GM18507 (cell line): ENCODE measurements at regions not wholly inside any gene's neighbourhood (a gene's known extent, or its start where the extent isn't known, plus 50 kb on each side); places are given as distances from the start of the nearest gene placed in this dataset.
"Not testable (repeated sequence)": the region's sequence is repeated elsewhere in the genome, so short reads cannot be mapped to it uniquely, and the experiment has no call there.

ENCODE experiments used
- DNase-seq: peaks from one replicate; pipeline ENCODE4 v3.0.0; 2011; ENCODE audit warnings: low read depth; ENCODE audit not compliant: insufficient read length; ENCODE audit errors: extremely low spot score
- FAIRE-seq: peaks from 2 replicates; lab custom pipeline; 2011; peaks lifted over from hg19 to GRCh38; lab: Jason Lieb, UNC

DNA sequence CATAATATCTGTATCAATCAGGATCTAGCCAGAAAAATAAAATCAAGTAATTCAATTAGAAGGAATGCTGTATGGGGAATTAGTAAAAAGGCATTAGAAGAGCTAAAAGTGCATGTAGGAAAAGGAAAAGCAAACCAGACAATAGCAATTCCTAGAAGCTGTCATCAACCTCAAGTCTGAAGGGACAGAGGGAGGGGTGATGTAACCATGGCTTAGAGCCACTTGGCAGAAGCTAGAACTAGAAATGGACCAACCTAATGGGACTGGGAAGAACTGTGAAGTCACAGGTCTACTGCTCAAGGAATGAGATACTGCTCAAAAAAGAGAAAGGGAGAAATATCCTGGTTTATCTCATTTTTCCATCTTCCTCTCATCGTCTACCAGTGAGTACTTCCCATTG, 590.7 kb upstream of the SGO1 start:
- FAIRE-seq = no peak
- DNase-seq = no peak

DNA sequence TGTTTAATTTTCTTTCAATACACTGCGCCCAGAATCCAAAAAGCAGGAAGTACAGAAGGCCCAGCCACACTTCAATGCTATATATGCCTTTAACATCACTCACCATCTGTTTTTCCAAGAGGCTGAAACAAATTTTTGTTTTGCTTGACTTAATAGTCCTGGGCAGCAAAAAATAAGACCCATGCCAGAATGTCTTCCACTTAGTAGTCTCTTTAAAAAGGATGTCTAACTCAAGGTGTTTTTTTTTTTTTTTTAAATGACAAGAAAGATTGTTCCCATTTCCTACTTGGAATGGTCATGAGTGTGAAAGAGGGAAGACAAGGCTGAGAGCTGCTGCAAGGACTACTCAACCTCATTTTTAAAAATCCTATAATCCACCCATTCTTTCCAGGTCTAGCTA, 590.3 kb upstream of the SGO1 start:
- FAIRE-seq = no peak
- no peak for DNase-seq

DNA sequence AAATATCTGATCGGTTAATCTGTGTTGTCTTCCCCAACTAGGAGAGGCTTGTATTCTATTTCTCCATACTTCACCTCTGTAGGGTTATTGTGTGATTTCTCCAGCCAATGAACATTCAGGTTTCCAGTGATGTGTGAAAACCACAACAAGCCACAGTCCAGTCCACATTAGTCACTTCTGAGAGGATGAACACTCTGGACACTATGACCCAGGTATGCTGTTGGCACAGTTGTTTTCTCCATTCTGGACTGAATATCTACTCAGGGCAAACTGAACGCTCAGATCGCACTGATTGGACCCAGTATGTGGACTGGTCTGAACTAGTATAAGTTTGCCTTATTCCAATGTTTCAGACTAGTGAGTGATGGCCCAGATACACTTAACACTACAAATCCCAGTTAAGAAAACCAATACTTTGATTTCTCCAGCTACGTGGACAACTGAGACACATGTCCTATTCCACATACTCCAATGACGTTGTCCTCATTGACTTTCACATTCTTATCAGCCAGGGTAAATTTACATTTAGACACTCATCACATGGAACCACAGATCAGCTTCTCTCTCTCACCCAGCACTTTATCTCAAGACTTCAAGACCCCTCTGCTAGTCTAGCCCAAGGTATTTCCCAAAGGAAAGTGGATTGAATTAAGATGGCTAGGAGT, 587.4 kb upstream of the SGO1 start:
- DNase-seq (no peak), FAIRE-seq (no peak)

DNA sequence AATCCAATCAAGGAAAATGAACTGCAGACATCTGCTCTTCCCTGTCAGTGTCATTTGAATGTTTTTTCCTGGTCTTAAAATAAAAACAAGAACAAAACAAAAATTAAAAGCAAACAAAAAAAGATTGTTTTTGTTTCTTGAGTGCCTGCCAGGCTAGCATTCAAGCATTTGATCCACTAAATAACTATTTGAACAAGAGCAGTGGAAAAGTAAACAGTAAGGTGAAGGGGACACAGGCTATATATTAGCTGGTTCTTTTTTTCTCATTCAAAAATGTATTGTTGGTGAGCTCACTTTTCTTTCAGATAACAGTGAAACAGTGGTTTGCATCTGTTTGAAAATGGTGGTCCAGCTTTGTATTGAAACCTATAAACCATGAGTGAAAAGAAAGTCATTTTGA, 586.9 kb upstream of the SGO1 start:
- DNase-seq (no peak), FAIRE-seq (no peak)

DNA sequence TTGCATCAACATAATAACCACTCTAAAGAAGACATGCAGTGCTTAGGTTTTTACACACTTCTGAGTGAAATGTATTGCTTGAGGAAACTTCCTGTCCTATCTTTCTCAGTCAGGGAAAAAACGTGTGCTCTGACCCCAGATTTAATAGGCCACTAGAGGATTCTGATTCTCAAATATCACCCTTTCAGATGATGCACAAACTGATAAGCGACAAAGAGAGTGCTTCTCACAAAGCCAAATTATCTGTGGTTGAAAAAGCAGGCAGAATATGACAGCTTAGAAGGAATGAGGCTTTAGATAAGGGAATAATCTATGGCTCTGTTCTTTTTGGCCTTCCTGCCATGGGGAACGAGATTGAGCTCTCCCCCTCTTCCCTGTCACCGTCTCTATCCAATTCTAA, 583.4 kb upstream of the SGO1 start:
- no peak for DNase-seq
- FAIRE-seq = no peak

DNA sequence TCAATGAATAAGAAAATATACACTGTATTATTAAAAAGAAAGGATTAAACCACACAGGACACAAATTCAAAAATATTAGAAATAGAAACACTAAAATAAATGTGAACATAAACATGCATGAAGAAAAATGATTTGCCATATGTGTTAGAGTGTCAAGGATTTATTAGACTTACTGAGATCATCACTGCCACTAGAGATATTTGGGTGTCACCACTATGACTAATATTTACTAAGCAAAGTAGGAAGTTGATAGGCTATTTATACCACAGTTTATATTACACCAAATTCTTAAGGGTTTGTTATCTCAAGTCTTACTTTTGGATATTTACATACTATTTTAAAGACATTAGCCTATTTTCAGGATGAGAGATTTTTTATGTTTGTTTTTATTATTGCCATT, 575.0 kb upstream of the SGO1 start:
- FAIRE-seq (no peak), DNase-seq (no peak)

DNA sequence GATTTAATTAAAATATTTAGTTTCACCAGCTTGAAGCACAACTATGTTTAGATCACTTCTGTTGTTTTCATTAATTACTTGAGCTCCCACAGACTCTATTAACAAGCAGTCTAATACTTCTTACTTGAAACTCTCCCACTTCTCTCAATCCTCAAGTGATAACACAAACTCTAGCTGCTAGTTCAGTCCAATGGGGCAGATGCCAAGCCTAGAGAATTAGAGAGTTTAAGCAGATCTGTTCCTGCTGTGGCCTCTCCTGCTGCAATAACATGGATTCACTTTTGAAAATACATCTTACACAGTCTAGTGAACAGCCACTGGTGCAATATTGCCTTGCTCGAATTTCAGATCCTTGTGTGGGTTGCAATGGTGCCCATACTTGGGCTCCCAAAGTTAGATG, 566.4 kb upstream of the SGO1 start:
- DNase-seq = no peak
- no peak for FAIRE-seq

DNA sequence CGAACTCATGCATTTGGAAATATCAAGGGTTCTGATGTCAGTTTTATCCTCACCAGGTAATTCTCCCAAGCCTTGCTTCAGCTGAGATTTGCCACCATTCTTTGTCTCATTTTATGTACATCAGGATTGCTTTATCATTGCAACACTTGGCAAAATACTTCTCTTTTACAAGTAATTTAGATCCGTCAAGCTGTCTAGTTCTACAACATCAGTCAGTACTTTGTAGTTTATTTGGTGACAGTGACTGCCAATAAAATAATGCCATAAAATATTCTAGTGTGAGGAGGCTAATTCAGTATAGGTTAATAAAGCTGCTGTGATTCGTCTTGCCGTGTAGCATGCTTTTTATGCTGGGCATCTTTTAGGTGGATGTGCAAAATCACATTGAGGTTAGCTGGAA, 565.3 kb upstream of the SGO1 start:
- DNase-seq = no peak
- FAIRE-seq = no peak

DNA sequence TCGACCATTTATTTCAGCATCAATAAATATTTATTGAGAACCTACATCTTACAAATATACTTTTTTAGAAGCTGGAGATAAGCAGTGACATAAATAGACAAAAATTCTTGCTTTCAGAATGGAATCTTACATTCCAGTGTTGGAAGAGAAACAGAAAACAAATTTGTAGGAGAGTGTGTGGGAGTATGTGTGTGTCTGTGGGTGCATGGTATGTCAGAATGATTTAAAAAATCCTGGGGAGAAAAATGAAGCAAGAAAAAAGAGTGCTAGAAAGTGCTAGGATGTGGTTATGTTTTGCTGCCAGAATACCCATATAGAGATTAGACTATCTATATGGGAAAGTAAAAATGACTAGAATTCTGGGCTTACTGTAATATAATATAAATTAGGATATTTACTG, 561.7 kb upstream of the SGO1 start:
- FAIRE-seq (no peak), DNase-seq (no peak)

DNA sequence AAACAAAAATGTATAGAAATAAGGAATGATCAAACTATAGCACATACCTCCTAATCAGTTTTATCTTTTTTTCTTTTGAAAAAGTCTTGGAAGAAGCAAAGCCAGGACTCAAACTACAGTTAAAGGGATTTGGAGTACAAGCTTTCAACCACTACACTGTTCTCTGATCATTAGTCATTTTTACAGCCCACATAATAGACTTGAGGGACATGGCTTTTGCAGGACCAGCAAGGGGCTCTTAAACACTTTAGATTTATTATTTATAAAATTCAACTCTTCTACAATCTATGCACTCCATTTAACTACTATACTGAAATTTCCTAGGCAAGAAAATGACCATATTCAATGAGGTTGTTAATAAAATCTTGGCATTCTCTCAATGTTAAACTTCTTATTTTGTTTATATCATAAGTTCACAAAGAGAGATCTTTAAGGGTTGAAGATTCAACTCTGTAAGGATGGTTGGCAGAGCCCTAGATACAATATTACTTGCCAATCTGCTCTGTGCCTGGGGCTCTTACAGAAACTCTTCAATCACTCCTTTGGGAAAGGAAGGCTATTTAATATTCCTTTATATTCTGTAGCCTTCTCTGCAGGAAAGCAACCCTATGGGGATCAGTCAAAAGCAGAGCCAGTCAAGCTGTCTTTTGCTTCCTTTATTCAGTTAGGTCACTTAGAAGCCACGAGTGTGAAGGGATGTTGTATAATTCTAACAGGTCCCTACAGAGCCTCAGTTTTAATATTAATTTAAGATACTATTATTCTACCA, 557.7 kb upstream of the SGO1 start:
- DNase-seq (no peak), FAIRE-seq (no peak)

DNA sequence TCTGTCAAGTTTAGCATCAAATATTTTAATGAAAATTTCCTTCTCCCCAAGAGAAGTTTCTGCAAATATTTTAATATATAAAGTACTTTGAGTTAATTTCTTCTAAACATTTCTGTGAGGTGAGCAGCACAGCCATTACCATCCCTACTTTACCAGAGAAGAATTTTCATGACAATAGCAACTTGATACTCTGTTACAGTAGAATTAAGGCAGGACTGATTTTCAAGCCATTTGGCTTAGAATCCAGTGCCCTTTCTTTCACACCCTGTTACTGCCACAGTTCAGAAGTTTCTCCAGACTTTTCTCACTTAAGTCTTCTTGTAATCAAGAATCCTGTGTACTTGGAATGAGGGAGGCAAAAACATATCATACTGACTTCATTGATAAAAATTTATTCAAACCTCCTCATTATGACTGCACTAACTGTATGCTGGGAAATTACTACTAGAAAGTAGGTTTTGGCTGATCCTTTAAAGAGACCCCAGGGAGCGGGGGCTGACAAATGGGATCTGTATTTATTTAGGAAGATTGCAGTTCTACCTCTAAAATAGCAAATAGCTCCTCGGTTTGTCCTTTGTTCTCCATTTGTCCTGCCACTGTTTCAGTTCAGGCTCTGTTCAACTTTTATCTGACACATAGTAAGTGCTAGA, 557.0 kb upstream of the SGO1 start:
- DNase-seq (no peak), FAIRE-seq (no peak)

DNA sequence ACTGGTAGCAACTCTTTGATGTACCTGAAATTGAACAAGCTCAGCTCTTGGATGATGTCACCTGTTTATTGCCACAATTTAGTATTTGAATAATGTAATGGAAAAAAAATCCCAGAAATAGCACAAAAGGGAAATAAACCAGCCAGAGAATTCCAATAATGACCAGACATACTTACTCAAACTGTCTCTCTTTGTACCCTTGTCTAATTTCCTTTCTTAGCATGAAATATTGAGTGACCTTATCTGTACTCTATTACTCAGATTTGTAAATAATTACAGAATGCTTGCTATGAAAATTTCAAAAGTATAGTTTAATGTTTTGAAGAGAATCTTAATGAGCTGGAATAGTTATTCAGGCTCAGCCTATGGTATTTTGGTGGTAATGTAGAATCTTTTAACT, 555.4 kb upstream of the SGO1 start:
- FAIRE-seq (no peak), DNase-seq (no peak)

DNA sequence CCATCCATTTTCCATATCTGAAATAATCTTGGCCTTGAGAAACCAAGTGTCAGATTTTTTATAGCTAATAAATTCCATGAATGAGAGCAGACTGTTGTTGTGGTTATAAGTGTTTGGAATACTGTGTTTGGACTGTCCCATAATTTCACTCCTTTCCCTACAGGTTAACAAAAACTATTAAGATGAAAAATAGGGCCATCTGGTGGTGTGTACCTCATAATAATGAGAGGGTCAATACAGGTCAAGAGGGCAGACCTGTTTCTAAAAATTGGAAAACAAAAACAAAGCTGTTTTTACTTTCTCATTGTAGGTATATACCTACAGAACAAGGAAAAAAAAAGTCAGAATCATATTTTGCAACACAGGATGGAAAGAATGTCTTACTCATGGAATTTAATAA, 553.8 kb upstream of the SGO1 start:
- no peak for FAIRE-seq
- DNase-seq = no peak

DNA sequence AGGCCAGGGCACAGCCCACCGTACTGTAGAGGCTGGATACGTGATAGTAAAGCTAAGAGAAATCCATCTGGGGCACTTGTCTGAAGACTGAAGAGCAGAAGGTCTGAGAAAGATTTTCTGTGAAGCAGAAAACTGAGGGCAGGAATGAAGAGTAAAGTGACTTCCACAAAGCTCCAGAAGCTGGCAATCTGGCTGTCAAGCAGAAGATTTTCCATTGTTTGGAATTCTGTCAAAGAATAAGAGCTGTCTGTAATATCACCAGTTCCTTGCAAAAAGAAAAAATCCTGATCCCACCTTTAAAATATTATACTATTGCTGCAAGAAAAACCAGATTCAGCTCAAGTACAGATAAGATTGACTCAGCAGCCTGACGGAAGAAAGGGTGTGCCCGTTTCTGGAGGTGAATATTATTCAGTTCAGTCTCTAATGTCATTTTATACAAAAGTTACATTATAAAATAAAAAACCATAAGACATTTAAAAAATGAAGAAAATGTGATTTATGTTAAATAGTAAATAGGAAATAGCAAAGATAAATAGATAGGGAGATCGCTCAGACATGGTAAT, 550.4 kb upstream of the SGO1 start:
- FAIRE-seq = no peak
- DNase-seq = no peak

DNA sequence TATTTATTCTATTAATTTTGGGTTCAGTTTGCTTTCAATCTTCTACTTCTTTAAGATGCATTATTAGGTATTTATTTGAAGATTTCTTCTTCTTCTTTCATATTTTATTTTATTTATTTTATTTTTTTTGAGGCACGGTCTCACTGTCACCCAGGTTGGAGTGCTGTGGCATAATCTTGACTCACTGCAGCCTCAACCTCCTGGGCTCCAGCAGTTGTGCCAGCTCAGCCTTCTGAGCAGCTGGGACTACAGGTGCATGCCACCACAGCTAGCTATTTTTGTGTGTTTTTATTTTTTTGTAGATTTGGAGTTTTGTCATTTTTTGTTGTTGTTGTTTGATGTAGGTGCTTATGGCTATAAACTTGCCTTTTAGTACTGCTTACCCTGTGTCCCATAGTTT, 543.2 kb upstream of the SGO1 start:
- DNase-seq = no peak
- FAIRE-seq = no peak

DNA sequence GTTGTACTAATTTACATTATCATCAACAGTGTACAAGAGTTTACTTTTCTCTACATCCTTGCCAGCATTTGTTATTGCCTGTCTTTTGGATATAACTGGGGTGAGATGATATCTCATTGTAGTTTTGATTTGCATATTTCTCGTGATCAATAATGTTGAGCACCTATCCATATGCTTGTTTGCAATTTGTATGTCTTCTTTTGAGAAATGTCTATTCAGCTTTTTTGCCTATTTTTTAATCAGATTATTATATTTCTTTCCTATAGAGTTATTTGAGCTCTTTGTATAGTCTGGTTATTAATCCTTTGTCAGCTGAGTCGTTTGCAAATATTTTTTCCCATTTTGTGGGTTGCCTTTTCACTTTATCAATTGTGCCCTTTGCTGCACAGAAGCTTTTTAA, 540.8 kb upstream of the SGO1 start:
- FAIRE-seq (no peak), DNase-seq (no peak)

DNA sequence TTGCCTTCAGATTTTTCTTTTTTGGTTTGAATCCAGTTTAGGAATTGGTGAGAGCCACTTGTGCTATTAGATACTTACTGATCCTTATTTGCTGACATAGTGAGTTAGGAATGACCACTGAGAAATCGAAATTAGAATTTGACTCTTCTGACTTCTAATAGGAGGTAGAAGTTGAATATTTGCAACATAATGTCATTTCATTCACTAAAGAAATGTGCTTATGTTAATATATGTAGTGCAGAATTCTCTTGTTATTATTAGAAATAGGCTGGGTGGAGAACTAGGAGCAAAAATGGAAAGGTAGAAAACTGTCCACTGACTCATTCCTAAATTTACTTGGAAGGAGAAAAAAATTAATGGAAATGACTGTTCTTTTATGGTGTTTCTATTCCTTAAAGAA, 538.2 kb upstream of the SGO1 start:
- DNase-seq = no peak

DNA sequence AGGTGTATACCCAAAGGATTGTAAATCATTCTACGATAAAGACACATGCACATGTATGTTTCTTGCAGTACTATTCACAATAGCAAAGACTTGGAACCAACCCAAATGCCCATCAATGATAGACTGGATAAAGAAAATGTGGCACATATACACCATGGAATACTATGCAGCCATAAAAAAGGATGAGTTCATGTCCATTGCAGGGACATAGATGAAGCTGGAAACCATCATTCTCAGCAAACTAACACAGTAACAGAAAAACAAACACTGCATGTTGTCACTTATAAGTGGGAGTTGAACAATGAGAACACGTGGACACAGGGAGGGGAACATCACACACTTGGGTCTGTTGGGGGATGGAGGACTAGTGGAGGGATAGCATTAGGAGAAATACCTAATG, 530.4 kb upstream of the SGO1 start:
- not testable (repeated sequence) for DNase-seq, FAIRE-seq

More for the DNA sequence above, 538.2 kb upstream of the SGO1 start:
- FAIRE-seq = no peak

DNA sequence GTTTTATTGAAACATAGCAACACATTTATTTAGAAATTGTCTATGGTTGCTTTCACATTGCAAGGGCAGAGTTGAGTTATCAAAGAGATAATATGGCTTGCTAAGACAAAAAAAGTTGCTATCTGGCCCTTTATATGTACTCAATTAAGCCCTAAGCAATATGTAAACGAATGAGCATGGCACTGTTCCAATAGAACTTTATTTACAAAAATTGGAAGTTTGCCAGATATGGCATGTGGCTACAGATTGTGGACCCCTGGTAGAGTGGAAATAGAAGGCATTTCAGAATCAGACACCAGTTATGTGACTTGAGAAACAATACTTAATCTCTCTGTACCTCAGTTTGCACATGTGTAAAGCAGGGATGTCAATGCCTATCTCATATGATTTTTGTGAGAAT, 515.6 kb upstream of the SGO1 start:
- FAIRE-seq (no peak), DNase-seq (no peak)

DNA sequence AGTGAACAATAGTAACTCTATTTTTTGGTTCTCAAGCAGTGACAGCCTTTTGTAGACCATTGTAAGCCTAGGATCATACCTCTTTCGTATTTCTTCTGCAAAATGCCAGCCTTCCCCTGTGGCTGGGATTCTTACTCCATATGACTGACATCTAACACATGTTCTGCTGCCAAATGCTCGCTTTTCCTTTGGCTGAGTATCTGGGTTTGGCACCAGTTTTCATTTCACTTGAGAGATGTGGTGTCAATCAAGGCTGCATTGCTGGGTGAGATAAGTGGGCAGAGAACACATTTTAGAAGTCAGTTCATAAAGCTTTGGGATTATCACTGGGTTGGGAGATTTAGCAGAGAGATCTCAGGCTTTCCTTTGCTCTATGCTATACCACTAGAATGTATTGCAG, 514.7 kb upstream of the SGO1 start:
- no peak for FAIRE-seq
- no peak for DNase-seq

DNA sequence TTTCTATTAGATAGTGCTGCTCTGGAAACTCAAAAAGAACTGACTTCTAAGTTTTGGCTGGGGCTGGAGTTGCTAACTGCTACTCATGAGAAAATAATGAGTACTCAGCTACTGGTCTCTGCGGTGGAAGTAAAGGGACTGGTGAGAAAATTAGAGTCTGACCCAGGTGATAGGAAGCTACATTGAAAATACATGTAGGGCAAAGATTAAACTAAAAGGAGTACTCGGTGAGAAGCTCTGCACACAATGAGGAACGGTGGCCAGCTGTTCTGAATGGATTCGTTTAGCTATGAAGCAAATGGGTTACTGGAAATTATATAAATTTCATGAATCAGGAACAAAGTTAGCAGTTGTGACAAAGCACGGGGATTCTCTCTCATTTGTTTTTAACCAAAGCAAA, 512.9 kb upstream of the SGO1 start:
- DNase-seq = no peak
- FAIRE-seq = no peak
